Gastrocnemius medialis (tissue), 4 donors: ENCODE measurements at regions not wholly inside any gene's neighbourhood (a gene's known extent, or its start where the extent isn't known, plus 50 kb on each side); places are given as distances from the start of the nearest gene placed in this dataset.

ENCODE experiments used
- POLR2A ChIP-seq, 2 donors: fragments of 450-650 bp; IDR thresholded peaks; one replicate each; pipeline ENCODE4 v1.6.1; 2017; ENCODE audit warnings: antibody characterized with exemption in 2 of 2, mild to moderate bottlenecking in 2 of 2, moderate library complexity in 2 of 2
- TF ChIP-seq, protein P1 (sequence below), 5 experiments: fragments of 450-650 bp in 3 of 5; fragments of 200-600 bp in 2 of 5; sonication (generic) in 2 of 5; IDR thresholded peaks in 4 of 5; conservative IDR thresholded peaks in 1 of 5; 1 replicate in 4 of 5; 2 replicates in 1 of 5; pipeline ENCODE4 v1.5.1; 2016 to 2019; ENCODE audit warnings: antibody characterized with exemption in 5 of 5, mild to moderate bottlenecking in 3 of 5, moderate library complexity in 3 of 5

DNA sequence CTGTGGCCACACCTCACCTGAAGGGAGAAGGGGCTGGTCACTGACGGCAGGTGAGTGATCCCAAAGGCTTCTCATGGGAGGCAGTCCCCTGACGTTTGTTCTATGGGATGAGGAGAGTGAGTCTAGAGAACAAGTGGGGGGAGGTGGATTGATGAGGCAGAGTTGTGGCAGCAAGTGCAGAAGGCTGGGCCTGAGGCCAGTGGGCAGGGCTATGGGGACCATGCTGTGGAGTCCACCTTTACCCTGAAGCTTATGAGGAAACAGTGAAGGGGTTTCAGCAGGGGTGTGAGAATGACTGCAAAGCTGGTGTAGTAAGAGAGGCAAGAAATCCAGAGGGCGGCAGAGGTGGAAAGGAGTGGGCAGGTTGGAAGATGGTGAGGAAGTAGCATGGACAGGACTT, 96.9 kb upstream of the PFN2 start:
- TF ChIP-seq, protein P1, sequence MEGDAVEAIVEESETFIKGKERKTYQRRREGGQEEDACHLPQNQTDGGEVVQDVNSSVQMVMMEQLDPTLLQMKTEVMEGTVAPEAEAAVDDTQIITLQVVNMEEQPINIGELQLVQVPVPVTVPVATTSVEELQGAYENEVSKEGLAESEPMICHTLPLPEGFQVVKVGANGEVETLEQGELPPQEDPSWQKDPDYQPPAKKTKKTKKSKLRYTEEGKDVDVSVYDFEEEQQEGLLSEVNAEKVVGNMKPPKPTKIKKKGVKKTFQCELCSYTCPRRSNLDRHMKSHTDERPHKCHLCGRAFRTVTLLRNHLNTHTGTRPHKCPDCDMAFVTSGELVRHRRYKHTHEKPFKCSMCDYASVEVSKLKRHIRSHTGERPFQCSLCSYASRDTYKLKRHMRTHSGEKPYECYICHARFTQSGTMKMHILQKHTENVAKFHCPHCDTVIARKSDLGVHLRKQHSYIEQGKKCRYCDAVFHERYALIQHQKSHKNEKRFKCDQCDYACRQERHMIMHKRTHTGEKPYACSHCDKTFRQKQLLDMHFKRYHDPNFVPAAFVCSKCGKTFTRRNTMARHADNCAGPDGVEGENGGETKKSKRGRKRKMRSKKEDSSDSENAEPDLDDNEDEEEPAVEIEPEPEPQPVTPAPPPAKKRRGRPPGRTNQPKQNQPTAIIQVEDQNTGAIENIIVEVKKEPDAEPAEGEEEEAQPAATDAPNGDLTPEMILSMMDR (IDR thresholded peaks at IDR 0.05 in 4 of 5, conservative IDR thresholded peaks at IDR 0.05 in 1 of 5), result no peak
- no peak for TF ChIP-seq POLR2A (IDR thresholded peaks at IDR 0.05)
